ENCODE measurements at regions not wholly inside any gene's neighbourhood (a gene's known extent, or its start where the extent isn't known, plus 50 kb on each side); places are given as distances from the start of the nearest gene placed in this dataset.

GRCh38 chr13:79815041-79815440 lies 334.1 kb downstream of the NDFIP2 start:
- Histone ChIP-seq H3T11ph (ENCODE audit: low read length) (no peak overlapping the region), H3K14ac (ENCODE audit: insufficient read depth, low read length) (no peak overlapping the region), H2BK15ac (ENCODE audit: low read depth, low read length) (no peak overlapping the region), H2BK120ac (ENCODE audit: low read depth, low read length, poor library complexity, severe bottlenecking) (no peak overlapping the region), H3K4ac (ENCODE audit: low read depth, low read length) (no peak overlapping the region), H4K20me1 (ENCODE audit: control insufficient read depth, insufficient read depth, insufficient read length) (no peaks in the 10 kb centered on the region), H3K27me3 (ENCODE audit: insufficient read depth, low read length) (no peaks in the 10 kb centered on the region), H4K91ac (ENCODE audit: insufficient read length, low read depth, low read length) (no peak overlapping the region), H4K5ac (ENCODE audit: insufficient read length, low read depth, low read length) (no peak overlapping the region), H2BK20ac (ENCODE audit: low read depth, low read length, poor library complexity, severe bottlenecking) (no peak overlapping the region), H3K9me3 (ENCODE audit: control insufficient read depth, low read depth, low read length) (no peaks in the 10 kb centered on the region), H4K8ac (replicated peaks; ENCODE audit: insufficient read length, low read depth, low read length) (no peak overlapping the region), H3K27ac (ENCODE audit: insufficient read length, low read depth, low read length) (no peak overlapping the region), H3K79me2 (ENCODE audit: insufficient read depth, low read length) (no peaks in the 10 kb centered on the region), H3K18ac (ENCODE audit: insufficient read length, low read depth, low read length) (no peak overlapping the region), H3K23ac (ENCODE audit: insufficient read length, low read depth, low read length) (no peak overlapping the region), H3K9ac (ENCODE audit: extremely low read depth, insufficient read length, low read length) (no peak overlapping the region), H2AFZ (ENCODE audit: low read length) (no peak overlapping the region), H2BK5ac (ENCODE audit: insufficient read length, low read length) (no peak overlapping the region), H3K4me2 (ENCODE audit: insufficient read depth, insufficient read length, low read length) (no peak overlapping the region), H2AK5ac (ENCODE audit: insufficient read length, low read length) (no peak overlapping the region), H2BK12ac (ENCODE audit: insufficient read length, low read depth, low read length) (no peak overlapping the region), H3K56ac (ENCODE audit: insufficient read length, low read depth, low read length) (no peak overlapping the region), H3K4me1 (ENCODE audit: insufficient read depth, low read length) (peaks cover 9% of the 10 kb centered on the region), H3K23me2 (ENCODE audit: insufficient read length, low read depth, low read length, poor library complexity, severe bottlenecking) (no peaks in the 10 kb centered on the region), H3K79me1 (ENCODE audit: insufficient read depth, low read depth, low read length, poor library complexity, severe bottlenecking) (no peaks in the 10 kb centered on the region)
- DNase-seq = no peak
- H3K27me3 Mint-ChIP-seq (ENCODE audit: low read depth) = no peaks in the 10 kb centered on the region
- TF ChIP-seq CTCF (conservative IDR thresholded peaks at IDR 0.05) = no peak
- peaks cover 18 to 21% of the 10 kb centered on the region in 2 experiments for H3K4me1 Mint-ChIP-seq
- H3K9me3 Mint-ChIP-seq = peaks cover 0 to 8% of the 10 kb centered on the region in 2 experiments; a peak in 2 of 5 replicates
- no peaks in the 10 kb centered on the region for H3K36me3 Mint-ChIP-seq (ENCODE audit: insufficient read depth in 1 of 3, low read depth in 3 of 3)
- H3K27ac Mint-ChIP-seq = no peak overlapping the region
- WGBS (ENCODE audit: extremely low coverage, insufficient read length, low lambda C conversion rate) = no CpG with 5 or more reads among the region's 1 CpG
- no peak overlapping the region for H3K4me3 Mint-ChIP-seq
